HG02840 (cell line): ENCODE measurements at regions not wholly inside any gene's neighbourhood (a gene's known extent, or its start where the extent isn't known, plus 50 kb on each side); places are given as distances from the start of the nearest gene placed in this dataset.

Experiments used
- ATAC-seq: cut with Tn5 transposase; IDR thresholded peaks from one replicate; pipeline ENCODE4 v1.9.1; 2021; ENCODE audit warnings: mild to moderate bottlenecking, moderate library complexity, moderate number of reproducible peaks; ENCODE audit not compliant: unreplicated experiment, low FRiP score

DNA sequence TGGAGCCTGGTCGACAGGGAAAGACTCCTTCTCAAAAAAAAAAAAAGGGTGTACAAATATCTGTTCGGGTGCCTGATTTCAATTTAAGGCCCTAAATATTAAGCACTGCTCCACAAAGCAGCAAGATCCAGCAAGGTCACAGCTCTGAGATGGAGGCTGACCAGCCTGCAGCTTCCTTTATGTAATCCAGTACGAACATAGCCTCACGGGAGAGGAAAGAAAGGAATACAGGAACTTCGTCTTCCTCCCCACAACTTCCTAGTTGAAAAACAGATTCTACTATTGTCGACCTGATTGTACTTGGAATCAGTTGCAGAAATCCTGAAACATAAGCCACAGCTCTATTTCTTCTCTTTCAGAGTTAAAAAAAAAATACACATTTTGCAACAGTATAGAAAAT, 53.5 kb upstream of the TBC1D9 start:
- ATAC-seq = no peak

DNA sequence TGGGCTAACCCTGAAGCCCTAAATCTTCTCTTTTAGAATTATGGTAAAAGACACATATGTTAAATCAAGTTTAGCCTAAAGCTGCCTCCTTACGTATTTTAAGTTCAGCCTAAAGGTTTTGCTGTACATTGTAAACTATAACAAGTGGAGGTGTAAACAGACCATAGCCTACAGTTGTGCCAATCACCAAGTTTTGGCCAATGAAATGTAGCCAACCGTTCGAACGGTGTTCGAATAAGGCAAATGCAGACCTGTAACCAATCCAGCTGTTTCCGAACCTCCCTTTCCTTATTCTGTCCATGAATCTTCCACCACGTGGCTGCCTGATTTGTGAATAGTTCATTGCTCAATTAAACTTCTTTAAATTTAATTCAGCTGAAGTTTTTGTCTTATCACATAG, 52.1 kb upstream of the TBC1D9 start:
- ATAC-seq = no peak

DNA sequence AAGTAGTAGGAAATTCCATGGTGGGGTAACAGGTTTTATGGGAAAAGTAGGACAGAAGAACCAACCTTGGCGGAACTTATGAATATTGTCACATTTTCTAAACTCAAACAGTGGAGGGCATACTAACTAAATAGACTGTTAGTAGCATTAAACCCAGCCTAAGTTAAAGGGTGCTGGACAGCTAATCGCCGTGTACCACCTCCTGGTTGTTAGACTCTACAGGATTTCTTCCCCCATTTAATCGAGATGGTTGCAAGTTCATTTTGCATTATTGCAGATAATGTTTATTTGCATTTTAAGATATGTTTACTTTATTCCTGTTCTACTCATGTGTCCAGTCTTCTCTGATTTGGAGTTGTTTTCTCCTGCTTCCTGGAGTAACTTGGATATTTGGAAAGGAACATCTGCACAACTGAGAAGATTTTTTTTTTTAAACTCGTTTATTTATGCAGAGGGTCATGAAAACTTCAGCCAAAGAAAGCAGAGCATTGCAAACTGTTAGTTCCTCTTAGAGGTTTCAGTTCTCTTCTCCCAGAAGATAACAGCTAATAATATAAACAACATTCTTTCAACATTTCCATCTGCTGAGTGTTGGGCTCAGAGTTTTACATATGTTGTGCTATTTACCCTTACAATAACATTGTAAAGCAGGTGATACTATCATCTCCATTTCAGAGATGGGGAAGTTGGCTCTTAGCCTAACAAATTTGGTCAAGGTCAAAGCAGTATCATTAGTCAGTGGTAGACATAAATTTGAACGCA, 51.5 kb upstream of the TBC1D9 start:
- peak; percentile 92 for ATAC-seq

DNA sequence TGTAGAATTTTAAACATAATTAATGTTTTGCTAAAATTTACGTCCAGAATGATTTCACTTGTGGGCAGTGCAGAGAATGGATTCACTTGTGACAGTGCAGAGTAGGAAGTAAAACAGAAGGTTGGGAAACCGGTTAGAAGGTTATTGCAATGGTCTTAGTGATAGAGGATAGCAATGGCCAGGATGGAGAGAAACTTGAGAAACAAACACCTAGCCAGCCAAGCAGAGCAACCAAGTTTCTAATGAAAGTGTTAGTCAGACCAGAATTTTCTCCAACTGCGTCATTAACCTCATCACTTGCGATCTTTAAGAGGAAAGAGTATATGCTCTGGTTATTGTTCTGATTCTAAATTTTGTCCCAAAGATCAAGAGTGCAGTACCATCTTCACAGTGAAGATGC, 50.0 kb upstream of the TBC1D9 start:
- ATAC-seq = peak; percentile 47
